ENCODE measurements at regions not wholly inside any gene's neighbourhood (a gene's known extent, or its start where the extent isn't known, plus 50 kb on each side); places are given as distances from the start of the nearest gene placed in this dataset.

DNA sequence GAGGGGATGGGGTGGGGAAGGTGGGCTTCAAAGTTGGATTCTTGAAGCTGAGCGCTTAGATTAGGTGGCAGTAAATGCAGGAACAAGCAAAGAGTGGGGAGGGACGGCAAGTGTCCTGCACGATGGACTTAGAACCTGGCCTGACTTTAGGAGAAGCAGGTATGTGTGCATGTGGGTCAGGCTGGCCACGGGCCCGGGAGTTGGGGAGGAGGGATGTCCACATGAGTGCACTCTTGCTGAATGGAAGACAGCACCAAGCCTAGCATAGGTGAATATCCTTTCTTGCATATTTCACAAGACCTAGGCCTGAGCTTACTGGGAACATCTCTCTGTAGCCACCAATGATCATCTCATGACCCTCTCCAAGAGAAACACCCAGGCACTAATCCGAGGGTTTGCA lies 96.1 kb downstream of the DDX1 start:
- Histone ChIP-seq H3K36me3 (ENCODE audit: control insufficient read depth in 2 of 2, insufficient read depth in 1 of 2, low read length in 2 of 2) (no peaks in the 10 kb centered on the region), H3K4me1 (ENCODE audit: control insufficient read depth, insufficient read depth, low read length) (no peaks in the 10 kb centered on the region), H3K9me3 (ENCODE audit: control insufficient read depth, insufficient read depth, low read depth, low read length) (no peaks in the 10 kb centered on the region), H3K4me3 (ENCODE audit: low read depth, low read length) (no peak overlapping the region), H3K27ac (ENCODE audit: extremely low read depth, low read depth, low read length) (no peak overlapping the region)
- ChIA-PET CTCF (interaction anchor here (0.7 to 1.4 kb wide), 3 partner anchors 48 to 594 kb away, joined by 3 to 4 read pairs (median 3); no protein-coding TSS in a partner anchor), POLR2A (no interaction called here)
- TF ChIP-seq ZNF830 (tag by site-specific recombination; IDR thresholded peaks at IDR 0.05; ENCODE audit: low read depth) (no peak), ZNF621 (tag by site-specific recombination; IDR thresholded peaks at IDR 0.05) (no peak), ZNF416 (tag by site-specific recombination; IDR thresholded peaks at IDR 0.05) (no peak), ZSCAN5A (tag by site-specific recombination; IDR thresholded peaks at IDR 0.05) (no peak), ZNF473 (tag by site-specific recombination; IDR thresholded peaks at IDR 0.05) (no peak), ZNF704 (tag by site-specific recombination; IDR thresholded peaks at IDR 0.05) (no peak), ZNF2 (tag by site-specific recombination; IDR thresholded peaks at IDR 0.05) (no peak), ZNF311 (tag by site-specific recombination; IDR thresholded peaks at IDR 0.05; ENCODE audit: borderline replicate concordance) (no peak), WT1 (tag by site-specific recombination; IDR thresholded peaks at IDR 0.05) (no peak), ZNF701 (tag by site-specific recombination; IDR thresholded peaks at IDR 0.05) (no peak), ZNF600 (tag by site-specific recombination; IDR thresholded peaks at IDR 0.05) (no peak), ZNF549 (tag by site-specific recombination; IDR thresholded peaks at IDR 0.05) (no peak)
- TF ChIP-seq, protein P1, sequence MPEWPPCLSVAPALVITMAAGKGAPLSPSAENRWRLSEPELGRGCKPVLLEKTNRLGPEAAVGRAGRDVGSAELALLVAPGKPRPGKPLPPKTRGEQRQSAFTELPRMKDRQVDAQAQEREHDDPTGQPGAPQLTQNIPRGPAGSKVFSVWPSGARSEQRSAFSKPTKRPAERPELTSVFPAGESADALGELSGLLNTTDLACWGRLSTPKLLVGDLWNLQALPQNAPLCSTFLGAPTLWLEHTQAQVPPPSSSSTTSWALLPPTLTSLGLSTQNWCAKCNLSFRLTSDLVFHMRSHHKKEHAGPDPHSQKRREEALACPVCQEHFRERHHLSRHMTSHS (tag by site-specific recombination; IDR thresholded peaks at IDR 0.05): no peak
- TF ChIP-seq, protein P2, sequence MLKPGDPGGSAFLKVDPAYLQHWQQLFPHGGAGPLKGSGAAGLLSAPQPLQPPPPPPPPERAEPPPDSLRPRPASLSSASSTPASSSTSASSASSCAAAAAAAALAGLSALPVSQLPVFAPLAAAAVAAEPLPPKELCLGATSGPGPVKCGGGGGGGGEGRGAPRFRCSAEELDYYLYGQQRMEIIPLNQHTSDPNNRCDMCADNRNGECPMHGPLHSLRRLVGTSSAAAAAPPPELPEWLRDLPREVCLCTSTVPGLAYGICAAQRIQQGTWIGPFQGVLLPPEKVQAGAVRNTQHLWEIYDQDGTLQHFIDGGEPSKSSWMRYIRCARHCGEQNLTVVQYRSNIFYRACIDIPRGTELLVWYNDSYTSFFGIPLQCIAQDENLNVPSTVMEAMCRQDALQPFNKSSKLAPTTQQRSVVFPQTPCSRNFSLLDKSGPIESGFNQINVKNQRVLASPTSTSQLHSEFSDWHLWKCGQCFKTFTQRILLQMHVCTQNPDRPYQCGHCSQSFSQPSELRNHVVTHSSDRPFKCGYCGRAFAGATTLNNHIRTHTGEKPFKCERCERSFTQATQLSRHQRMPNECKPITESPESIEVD (tag by site-specific recombination; IDR thresholded peaks at IDR 0.05): no peak

DNA sequence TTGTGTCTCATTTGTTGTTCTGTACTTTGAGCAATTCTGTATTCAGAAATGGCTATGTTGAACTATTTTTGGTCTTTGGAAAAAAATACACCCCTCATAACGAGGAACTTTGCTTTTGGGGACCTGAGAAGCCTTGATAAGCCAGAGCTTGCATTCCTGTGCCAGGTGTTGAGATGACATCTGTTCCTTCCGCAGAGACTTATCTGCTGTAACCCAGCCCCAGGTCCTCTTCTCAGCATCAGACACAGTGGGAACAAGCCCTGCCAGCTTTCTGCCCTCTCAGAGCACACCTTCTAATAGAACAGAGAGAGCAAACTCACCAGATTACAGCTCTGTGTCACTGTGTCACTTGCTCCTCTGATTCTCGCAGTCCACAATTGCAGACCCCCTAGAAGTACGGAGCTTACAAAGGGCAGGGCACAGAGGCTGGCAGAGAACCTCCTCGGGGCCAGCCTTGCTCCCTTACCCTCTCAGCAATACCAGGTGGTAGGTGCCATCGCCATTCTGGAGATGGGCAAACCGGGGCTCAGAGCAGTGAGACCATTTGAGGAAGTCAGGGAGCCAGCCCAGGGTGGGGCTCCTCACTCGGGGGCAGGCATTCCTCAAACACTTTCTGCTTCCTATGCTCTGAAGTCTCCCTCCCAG lies 97.4 kb downstream of the DDX1 start:
- TF ChIP-seq HOXC10 (CRISPR knock-in tag; IDR thresholded peaks at IDR 0.05) (no peak), ZNF155 (tag by site-specific recombination; IDR thresholded peaks at IDR 0.05) (no peak), ZBTB6 (tag by site-specific recombination; IDR thresholded peaks at IDR 0.05) (no peak), ZEB2 (tag by site-specific recombination; IDR thresholded peaks at IDR 0.05) (no peak), SALL2 (tag by site-specific recombination; IDR thresholded peaks at IDR 0.05; ENCODE audit: borderline replicate concordance) (no peak)
- TF ChIP-seq, protein P3, sequence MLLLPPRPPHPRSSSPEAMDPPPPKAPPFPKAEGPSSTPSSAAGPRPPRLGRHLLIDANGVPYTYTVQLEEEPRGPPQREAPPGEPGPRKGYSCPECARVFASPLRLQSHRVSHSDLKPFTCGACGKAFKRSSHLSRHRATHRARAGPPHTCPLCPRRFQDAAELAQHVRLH (tag by site-specific recombination; IDR thresholded peaks at IDR 0.05): no peak
- TF ChIP-seq, protein P2 (tag by site-specific recombination; IDR thresholded peaks at IDR 0.05): no peak
- TF ChIP-seq, protein P4, sequence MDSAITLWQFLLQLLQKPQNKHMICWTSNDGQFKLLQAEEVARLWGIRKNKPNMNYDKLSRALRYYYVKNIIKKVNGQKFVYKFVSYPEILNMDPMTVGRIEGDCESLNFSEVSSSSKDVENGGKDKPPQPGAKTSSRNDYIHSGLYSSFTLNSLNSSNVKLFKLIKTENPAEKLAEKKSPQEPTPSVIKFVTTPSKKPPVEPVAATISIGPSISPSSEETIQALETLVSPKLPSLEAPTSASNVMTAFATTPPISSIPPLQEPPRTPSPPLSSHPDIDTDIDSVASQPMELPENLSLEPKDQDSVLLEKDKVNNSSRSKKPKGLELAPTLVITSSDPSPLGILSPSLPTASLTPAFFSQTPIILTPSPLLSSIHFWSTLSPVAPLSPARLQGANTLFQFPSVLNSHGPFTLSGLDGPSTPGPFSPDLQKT (IDR thresholded peaks at IDR 0.05; ENCODE audit: borderline replicate concordance, low read depth, low read length): no peak
- TF ChIP-seq, protein P1 (tag by site-specific recombination; IDR thresholded peaks at IDR 0.05): no peak
- ChIA-PET CTCF (interaction anchor here (1.1 kb wide), 2 partner anchors 21 to 49 kb away, joined by 3 read pairs; no protein-coding TSS in a partner anchor), POLR2A (no interaction called here)
- Histone ChIP-seq H3K36me3 (ENCODE audit: control insufficient read depth in 2 of 2, insufficient read depth in 1 of 2, low read length in 2 of 2) (no peaks in the 10 kb centered on the region), H3K9me3 (ENCODE audit: control insufficient read depth, insufficient read depth, low read depth, low read length) (no peaks in the 10 kb centered on the region), H3K4me3 (ENCODE audit: low read depth, low read length) (no peak overlapping the region), H3K27ac (ENCODE audit: extremely low read depth, low read depth, low read length) (no peak overlapping the region), H3K4me1 (ENCODE audit: control insufficient read depth, insufficient read depth, low read length) (no peaks in the 10 kb centered on the region)
